ENCODE measurements at regions not wholly inside any gene's neighbourhood (a gene's known extent, or its start where the extent isn't known, plus 50 kb on each side); places are given as distances from the start of the nearest gene placed in this dataset.

DNA sequence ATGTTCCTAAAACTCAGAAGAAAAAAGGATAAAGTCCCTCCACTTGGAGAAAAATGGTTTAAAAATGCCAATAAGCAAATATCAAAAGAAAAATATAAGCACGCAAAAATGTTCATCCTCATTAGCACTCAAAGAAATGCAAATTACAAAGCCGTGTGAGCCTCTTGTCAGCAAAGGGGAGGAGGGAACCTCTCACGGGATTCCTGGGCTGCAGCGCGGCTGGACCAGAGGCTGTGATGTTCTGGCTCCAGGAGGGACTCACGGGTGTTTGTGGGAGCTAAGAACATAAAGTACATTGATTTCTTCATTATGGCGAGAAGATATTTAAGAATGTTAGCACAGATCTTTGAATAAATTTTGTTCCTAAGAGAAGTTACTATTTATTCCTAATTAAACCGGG is 1451.2 kb downstream of the BRD1 start:
- no peak overlapping the region for H3K27ac ChIP-seq (replicated peaks)

GRCh38 chr22:48373626-48374173 is 1454.0 kb downstream of the BRD1 start:
- Histone ChIP-seq H3K27ac (replicated peaks) (no peak overlapping the region), H3K4me3 (replicated peaks; ENCODE audit: insufficient read depth, low read length) (no peak overlapping the region), H3K27me3 (ENCODE audit: insufficient read depth, poor library complexity, severe bottlenecking) (peaks cover 2% of the 10 kb centered on the region)
- TF ChIP-seq POLR2AphosphoS5 (IDR thresholded peaks at IDR 0.05; ENCODE audit: low read depth) (no peak), GABPA (IDR thresholded peaks at IDR 0.05; ENCODE audit: low read depth) (no peak), CTCF (IDR thresholded peaks at IDR 0.05; ENCODE audit: insufficient read depth, low read length) (no peak), SPI1 (IDR thresholded peaks at IDR 0.05; ENCODE audit: borderline replicate concordance, low read depth) (no peak), REST (IDR thresholded peaks at IDR 0.05; ENCODE audit: insufficient replicate concordance, low read depth) (no peak)
- DNase-seq (ENCODE audit: low read depth in 1 of 2, low spot score in 1 of 2) = no peak

More for the DNA sequence above, 1451.2 kb downstream of the BRD1 start:
- no peak for DNase-seq (ENCODE audit: low read depth in 1 of 2, low spot score in 1 of 2)
- Histone ChIP-seq H3K27me3 (ENCODE audit: insufficient read depth, poor library complexity, severe bottlenecking) (peaks cover 2% of the 10 kb centered on the region), H3K4me3 (replicated peaks; ENCODE audit: insufficient read depth, low read length) (no peak overlapping the region)
- TF ChIP-seq GABPA (IDR thresholded peaks at IDR 0.05; ENCODE audit: low read depth) = no peak
- TF ChIP-seq CTCF (IDR thresholded peaks at IDR 0.05; ENCODE audit: insufficient read depth, low read length) = no peak
- no peak for TF ChIP-seq SPI1 (IDR thresholded peaks at IDR 0.05; ENCODE audit: borderline replicate concordance, low read depth)
- TF ChIP-seq POLR2AphosphoS5 (IDR thresholded peaks at IDR 0.05; ENCODE audit: low read depth) = no peak
- no peak for TF ChIP-seq REST (IDR thresholded peaks at IDR 0.05; ENCODE audit: insufficient replicate concordance, low read depth)

DNA sequence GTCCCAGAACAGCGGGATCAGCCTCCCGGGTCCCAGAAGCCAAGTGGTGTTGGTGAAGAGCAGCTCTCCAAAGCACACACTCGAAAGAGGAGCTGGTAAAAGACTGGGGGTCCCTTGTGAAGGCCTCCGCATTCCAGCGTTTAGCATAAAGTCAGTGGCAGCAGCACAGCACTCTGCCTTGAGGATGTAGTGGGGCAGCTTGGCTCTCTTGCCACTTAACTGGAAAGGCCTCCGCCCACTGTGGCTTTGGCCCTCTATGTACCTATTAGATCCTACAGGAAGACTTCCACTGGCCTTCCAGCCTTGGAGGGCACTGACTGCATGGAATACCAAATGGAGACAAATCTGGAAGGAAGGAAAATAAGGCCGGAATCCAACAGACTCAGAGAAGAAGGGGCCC is 1455.3 kb downstream of the BRD1 start:
- no peak for DNase-seq (ENCODE audit: low read depth in 1 of 2, low spot score in 1 of 2)
- no peak overlapping the region for H3K4me3 ChIP-seq (replicated peaks; ENCODE audit: insufficient read depth, low read length)
- TF ChIP-seq REST (IDR thresholded peaks at IDR 0.05; ENCODE audit: insufficient replicate concordance, low read depth) (no peak), SPI1 (IDR thresholded peaks at IDR 0.05; ENCODE audit: borderline replicate concordance, low read depth) (no peak), GABPA (IDR thresholded peaks at IDR 0.05; ENCODE audit: low read depth) (no peak), POLR2AphosphoS5 (IDR thresholded peaks at IDR 0.05; ENCODE audit: low read depth) (no peak), CTCF (IDR thresholded peaks at IDR 0.05; ENCODE audit: insufficient read depth, low read length) (no peak)

More for the DNA sequence above, 1455.3 kb downstream of the BRD1 start:
- Histone ChIP-seq H3K27ac (replicated peaks) (no peak overlapping the region), H3K27me3 (ENCODE audit: insufficient read depth, poor library complexity, severe bottlenecking) (peaks cover 2% of the 10 kb centered on the region)

All from HL-60 (cell line).